CD4-positive, alpha-beta T cell treated with Interleukin-21 for 1 hour (primary cell): ENCODE measurements at regions not wholly inside any gene's neighbourhood (a gene's known extent, or its start where the extent isn't known, plus 50 kb on each side); places are given as distances from the start of the nearest gene placed in this dataset.
"Not testable (repeated sequence)": the region's sequence is repeated elsewhere in the genome, so short reads cannot be mapped to it uniquely, and the experiment has no call there.

ENCODE experiments used
- DNase-seq: peaks from one replicate; pipeline ENCODE4 v3.0.0-alpha.2; 2020

DNA sequence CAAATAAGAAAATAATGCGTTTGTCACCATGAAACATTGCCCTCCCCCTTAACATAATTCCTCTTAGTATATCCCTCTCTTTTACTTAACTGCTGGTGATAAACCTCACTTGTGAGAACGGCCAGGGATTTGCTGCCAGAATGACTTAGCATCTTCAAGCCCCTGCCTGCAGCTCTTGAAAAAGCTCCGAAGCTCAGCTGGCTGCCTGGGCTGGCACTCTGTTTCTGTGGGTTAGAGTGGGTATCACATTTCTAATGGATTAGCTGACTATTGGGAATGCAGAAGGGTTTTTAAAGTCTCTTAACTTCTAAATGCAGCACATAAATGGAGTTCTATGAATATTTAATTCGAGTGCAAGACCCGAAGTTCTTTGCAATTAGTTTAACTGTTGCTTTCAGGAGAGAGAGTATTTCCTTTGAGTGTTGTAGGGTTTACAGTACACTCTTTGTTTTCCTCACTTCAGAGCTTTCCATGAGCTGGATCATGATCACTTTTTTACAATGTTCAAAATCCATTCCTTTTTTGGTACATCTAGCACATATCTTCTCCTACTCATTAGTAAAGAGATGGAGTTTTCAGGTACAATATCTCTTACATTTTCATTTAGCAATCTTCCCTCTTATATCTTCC lies 124.7 kb upstream of the RBMS3 start:
- no peak for DNase-seq

DNA sequence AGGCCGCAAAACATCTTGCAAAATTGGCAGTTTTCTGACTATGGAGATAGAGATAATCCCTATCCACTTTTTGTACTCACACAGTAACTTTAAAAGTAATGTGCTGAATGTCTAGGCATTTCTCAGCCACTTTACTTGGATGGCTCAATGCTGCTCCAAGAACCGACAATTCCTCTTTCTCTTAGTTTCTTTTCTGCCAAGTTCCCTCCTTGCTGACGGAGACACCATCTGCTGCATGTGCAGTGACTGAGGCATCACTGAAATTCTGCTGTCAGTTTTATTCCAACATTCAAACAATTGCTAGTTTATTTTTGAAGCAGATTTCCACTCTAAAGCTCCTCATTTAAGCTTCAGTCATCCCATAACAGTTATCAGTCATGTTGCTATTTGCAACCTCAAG lies 116.0 kb upstream of the RBMS3 start:
- no peak for DNase-seq

DNA sequence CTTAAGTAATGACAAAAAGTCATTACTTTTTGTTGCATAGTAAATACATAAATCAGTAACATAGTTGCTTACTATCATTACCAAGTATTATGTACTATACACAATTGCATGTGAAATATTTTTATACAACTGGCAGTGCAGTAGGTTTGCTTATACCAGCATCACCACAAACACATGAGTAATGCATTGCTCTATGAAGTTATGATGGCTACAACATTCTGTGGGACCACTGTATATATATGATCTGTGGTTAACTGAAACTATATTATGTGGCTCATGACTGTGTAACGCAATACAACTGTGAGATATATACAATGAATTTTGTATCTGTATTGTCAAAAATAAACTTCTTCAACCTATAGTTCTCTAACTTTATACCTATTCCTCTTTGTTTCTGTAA lies 113.7 kb upstream of the RBMS3 start:
- DNase-seq, result no peak

- no peak for DNase-seq
Measured at GRCh38 chr3:29168081-29168480, 112.8 kb upstream of the RBMS3 start.

GRCh38 chr3:29168696-29169095 lies 112.2 kb upstream of the RBMS3 start:
- no peak for DNase-seq

GRCh38 chr3:29169451-29169850 lies 111.4 kb upstream of the RBMS3 start:
- no peak for DNase-seq

- DNase-seq, result peak; percentile 7
Measured at GRCh38 chr3:29171043-29171990, 109.6 kb upstream of the RBMS3 start.

GRCh38 chr3:29176501-29176900 lies 104.4 kb upstream of the RBMS3 start:
- DNase-seq, result no peak

GRCh38 chr3:29178809-29179793 lies 101.8 kb upstream of the RBMS3 start:
- DNase-seq, result no peak

GRCh38 chr3:29181149-29181780 lies 99.6 kb upstream of the RBMS3 start:
- DNase-seq, result no peak

DNA sequence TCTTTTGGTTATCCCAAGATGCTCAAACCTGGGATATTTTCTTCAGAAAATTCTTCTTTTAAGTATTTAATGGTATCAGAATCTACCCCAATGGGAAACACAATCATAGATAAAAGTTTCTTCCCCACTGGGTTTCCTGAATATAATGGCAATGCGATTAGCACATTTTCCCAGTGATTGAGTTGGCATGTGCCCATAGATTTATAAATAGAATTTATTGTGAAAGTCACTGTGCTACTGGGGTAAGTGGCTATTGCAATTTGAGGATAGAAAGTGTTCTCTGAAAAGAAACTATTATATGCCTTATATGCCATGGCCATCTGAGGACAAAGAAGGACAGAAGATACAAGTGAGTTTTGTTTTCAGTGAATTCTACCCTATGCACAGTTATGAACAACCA lies 99.0 kb upstream of the RBMS3 start:
- DNase-seq, result no peak

DNA sequence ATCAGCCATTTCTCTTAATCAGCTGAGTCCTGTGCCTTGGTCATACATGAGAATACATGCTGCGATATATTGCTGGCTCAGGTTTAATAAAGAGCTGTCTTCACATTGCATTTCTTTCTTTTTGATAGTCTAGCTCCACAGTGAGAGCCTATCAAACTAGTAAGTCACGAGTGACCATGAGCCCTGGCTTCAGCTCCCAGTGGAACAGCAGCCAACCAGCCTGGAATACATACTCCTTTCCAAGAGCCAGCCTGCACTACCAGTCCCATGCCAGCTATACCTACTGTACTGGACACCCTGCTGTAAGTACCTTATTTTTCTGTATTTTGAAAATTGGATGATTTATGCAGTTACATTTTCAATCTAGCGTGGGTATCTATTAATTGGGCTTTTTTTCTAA lies 98.0 kb upstream of the RBMS3 start:
- DNase-seq, result not testable (repeated sequence)

DNA sequence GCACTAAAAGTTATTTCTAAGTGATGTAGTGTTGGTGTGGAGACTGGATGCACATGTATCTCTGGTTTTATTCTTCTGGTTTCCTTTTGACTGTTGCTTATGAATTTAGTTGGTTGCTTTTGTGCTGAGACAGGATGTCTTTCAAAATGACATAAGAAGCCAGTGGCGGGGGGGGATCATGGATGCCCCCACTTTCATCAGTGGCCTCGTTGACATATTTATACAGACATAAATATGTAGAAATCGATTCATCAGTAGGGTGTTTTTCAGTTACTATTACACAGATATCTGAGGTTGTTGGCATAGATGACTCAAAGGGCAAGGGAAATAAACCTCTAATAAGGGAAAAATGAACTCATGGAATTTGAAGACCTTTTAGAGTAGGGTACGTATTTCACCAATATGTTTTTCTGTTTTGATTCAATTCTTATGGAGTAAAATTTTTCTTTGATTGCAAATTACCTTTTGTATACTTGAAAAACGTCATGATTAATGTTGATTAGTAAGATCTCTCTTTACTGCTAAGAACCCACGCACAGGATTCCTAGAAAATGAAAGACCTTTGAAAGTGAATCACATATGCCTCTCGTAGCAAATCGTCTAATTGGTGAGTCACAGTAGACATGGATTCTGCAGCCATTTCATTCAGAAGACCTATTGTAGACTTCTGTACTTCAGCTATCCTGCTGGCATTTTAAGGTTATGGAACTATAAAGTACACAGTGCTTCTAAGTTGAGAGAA lies 97.4 kb upstream of the RBMS3 start:
- DNase-seq, result no peak

GRCh38 chr3:29185706-29186105 lies 95.2 kb upstream of the RBMS3 start:
- no peak for DNase-seq

GRCh38 chr3:29186131-29186599 lies 94.7 kb upstream of the RBMS3 start:
- no peak for DNase-seq

- DNase-seq, result no peak
Measured at GRCh38 chr3:29186982-29187725, 93.7 kb upstream of the RBMS3 start.

GRCh38 chr3:29189328-29189727 lies 91.5 kb upstream of the RBMS3 start:
- no peak for DNase-seq

DNA sequence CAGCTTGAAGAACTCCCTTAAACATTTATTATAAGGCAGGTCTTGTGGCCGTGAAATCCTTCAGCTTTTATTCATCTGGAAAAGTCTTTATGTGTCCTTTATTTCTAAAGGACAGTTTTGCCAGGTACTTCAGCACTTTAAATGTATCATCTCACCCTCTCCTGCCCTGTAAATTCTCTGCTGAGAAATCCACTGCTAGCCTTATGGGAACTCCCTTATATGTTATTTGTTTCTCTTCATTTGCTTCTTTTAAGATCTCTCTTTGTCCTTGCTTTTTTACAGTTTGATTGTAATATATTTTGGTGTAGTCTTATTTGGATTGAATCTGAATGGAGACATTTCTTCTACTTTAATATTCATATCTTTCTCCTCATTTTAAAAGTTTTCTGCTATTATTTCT lies 86.7 kb upstream of the RBMS3 start:
- no peak for DNase-seq

DNA sequence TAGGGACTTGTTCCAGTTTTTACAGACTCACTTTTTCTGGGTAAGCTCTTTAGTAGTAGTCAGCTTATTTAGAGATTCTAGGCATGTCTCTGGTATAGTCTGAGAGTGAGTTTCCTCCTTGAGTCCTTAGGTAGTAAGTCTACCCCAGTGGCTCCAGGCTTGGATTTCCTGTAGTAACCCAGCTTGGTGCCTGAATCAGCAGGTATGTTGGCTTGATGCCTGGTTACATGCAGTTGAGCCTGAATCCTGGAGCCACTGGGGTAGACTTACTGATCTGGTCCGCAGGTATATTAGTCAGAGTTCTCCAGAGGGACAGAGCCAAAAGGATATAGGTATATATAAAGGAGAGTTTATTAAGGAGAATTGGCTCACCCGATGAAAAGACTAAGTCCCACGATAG lies 85.8 kb upstream of the RBMS3 start:
- no peak for DNase-seq

DNA sequence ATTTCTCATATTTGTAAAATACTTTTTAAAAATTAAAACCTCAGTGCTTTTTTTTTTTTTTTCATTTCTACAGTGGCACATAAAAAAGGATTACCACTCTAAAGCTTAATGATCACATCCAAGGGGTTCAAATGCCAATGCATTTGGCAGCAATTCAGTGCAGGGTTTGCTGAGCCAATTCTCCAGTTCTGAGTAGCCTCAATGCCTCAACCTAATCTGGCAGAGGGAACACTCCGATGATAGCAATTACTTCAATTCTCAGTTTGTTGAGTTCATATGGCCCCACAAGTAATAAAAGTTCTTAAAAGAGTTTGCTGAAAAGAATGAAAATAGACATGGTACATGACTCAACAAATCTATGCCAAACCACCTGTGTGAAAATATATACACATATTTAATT lies 79.3 kb upstream of the RBMS3 start:
- DNase-seq, result no peak

DNA sequence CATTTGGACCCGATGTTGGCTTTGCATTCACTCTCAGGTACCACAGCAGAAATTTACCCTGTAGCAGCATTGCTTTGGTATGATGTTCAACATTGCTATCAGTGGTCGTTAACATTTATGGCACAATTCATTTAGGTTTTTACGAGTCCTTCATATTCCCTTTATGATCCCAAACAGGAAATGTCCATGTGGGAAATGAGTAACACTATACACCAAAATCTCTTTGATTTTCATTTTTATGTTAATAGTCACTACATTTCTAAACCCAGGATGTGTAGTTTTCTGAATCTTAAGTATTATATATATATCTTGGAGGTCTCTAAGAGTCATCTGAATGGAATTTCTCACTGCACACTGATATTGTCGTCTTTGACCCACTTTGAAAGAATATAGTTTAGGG lies 78.5 kb upstream of the RBMS3 start:
- no peak for DNase-seq
